Uterus (tissue), 3 donors: ENCODE measurements at regions not wholly inside any gene's neighbourhood (a gene's known extent, or its start where the extent isn't known, plus 50 kb on each side); places are given as distances from the start of the nearest gene placed in this dataset.

Experiments used
- DNase-seq, 2 donors: peaks; one replicate each; pipeline ENCODE4 v3.0.0-alpha.2; 2019 to 2020
- H3K27ac ChIP-seq, 2 donors: fragments of 200-600 bp; sonication (generic); 1 replicate in 1 of 2; 2 replicates in 1 of 2; pipeline ENCODE4 v1.5.1; 2016 to 2018
- H3K27me3 ChIP-seq, 2 donors: fragments of 200-600 bp; sonication (generic); one replicate each; pipeline ENCODE4 v1.5.1; 2018 to 2019; ENCODE audit warnings: control low read depth in 1 of 2
- H3K36me3 ChIP-seq, 2 donors: fragments of 200-600 bp; sonication (generic); one replicate each; pipeline ENCODE4 v1.5.1; 2019; ENCODE audit warnings: control low read depth in 1 of 2
- H3K4me1 ChIP-seq, 2 donors: fragments of 200-600 bp; sonication (generic); one replicate each; pipeline ENCODE4 v1.5.1; 2018 to 2019; ENCODE audit warnings: control low read depth in 1 of 2
- H3K4me3 ChIP-seq, 2 donors: fragments of 200-600 bp; sonication (generic); 1 replicate in 1 of 2; 2 replicates in 1 of 2; pipeline ENCODE4 v1.5.1; 2018 to 2019; ENCODE audit warnings: mild to moderate bottlenecking in 1 of 2
- H3K9me3 ChIP-seq, 2 donors: fragments of 200-600 bp; sonication (generic); one replicate each; pipeline ENCODE4 v1.5.1; 2019; ENCODE audit warnings: control low read depth in 1 of 2
- POLR2A ChIP-seq, 2 donors: fragments of 450-650 bp; IDR thresholded peaks; one replicate each; pipeline ENCODE4 v1.6.1; 2016; ENCODE audit warnings: antibody characterized with exemption in 2 of 2, mild to moderate bottlenecking in 1 of 2, moderate library complexity in 1 of 2
- intact Hi-C: fragments of 100-400 bp; cut with DNase I; formaldehyde crosslinking; loops from one replicate; pipeline ENCODE4 v1.15.1; 2023; ENCODE audit warnings: low total_unique reads
- TF ChIP-seq, protein P1 (sequence below), 4 experiments: fragments of 200-600 bp in 2 of 4; fragments of 450-650 bp in 2 of 4; sonication (generic) in 2 of 4; IDR thresholded peaks; one replicate each; pipeline ENCODE4 v1.5.1; 2016 to 2019; ENCODE audit warnings: antibody characterized with exemption in 4 of 4, mild to moderate bottlenecking in 2 of 4, moderate library complexity in 1 of 4
- donor health status: DM: yes; HTN: yes; CAD: no.

DNA sequence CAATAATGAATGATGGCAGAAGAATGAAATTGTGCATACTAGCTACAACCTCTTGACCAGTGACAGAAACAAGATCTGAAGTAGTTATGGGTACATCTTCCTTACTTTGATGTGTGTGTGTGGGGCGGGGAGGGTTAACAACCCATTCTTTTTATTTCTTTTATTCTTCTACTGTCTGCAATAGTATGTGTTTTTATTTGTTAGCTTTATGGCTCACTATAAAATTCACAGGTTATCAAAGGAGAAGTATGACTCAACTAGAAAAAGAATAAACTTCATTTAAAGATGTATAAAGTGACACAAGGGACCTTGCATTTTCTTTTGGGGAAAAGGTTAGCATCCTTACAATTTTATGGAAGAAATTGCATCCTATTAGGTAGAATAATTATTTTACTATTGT lies 430.5 kb downstream of the DAD1 start:
- intact Hi-C loops: no loop called here
- H3K4me3 ChIP-seq: no peak overlapping the region
- H3K27ac ChIP-seq: no peak overlapping the region
- H3K27me3 ChIP-seq: no peaks in the 10 kb centered on the region
- H3K36me3 ChIP-seq: no peaks in the 10 kb centered on the region
- no peaks in the 10 kb centered on the region for H3K4me1 ChIP-seq
- TF ChIP-seq, protein P1, sequence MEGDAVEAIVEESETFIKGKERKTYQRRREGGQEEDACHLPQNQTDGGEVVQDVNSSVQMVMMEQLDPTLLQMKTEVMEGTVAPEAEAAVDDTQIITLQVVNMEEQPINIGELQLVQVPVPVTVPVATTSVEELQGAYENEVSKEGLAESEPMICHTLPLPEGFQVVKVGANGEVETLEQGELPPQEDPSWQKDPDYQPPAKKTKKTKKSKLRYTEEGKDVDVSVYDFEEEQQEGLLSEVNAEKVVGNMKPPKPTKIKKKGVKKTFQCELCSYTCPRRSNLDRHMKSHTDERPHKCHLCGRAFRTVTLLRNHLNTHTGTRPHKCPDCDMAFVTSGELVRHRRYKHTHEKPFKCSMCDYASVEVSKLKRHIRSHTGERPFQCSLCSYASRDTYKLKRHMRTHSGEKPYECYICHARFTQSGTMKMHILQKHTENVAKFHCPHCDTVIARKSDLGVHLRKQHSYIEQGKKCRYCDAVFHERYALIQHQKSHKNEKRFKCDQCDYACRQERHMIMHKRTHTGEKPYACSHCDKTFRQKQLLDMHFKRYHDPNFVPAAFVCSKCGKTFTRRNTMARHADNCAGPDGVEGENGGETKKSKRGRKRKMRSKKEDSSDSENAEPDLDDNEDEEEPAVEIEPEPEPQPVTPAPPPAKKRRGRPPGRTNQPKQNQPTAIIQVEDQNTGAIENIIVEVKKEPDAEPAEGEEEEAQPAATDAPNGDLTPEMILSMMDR (IDR thresholded peaks at IDR 0.05): no peak
- no peak for TF ChIP-seq POLR2A (IDR thresholded peaks at IDR 0.05)
- DNase-seq: no peak
- H3K9me3 ChIP-seq: no peaks in the 10 kb centered on the region

DNA sequence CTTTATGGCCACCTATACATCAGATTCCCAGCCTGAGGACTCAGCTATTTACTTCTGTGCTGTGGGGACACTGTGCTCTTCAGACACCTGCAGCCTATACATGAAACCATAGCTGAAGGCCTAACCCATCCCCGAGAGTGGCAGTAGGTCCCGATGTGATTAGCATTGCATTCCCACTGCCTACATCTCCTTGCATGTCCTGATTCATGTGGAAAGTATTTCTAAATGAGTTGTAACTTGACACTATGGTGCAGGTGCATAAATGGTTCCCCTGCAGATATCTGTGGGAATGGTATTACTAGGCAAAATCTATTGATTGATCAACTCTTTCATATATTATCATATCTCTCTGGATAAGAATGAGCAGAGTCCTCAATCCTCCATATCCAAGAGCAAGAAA lies 433.5 kb downstream of the DAD1 start:
- no peaks in the 10 kb centered on the region for H3K9me3 ChIP-seq
- H3K27me3 ChIP-seq: no peaks in the 10 kb centered on the region
- H3K4me1 ChIP-seq: no peaks in the 10 kb centered on the region
- intact Hi-C loops: no loop called here
- DNase-seq: no peak
- no peaks in the 10 kb centered on the region for H3K36me3 ChIP-seq
- TF ChIP-seq, protein P1 (IDR thresholded peaks at IDR 0.05): no peak
- TF ChIP-seq POLR2A (IDR thresholded peaks at IDR 0.05): no peak
- H3K27ac ChIP-seq: no peak overlapping the region
- H3K4me3 ChIP-seq: no peak overlapping the region

- Histone ChIP-seq H3K4me3 (no peak overlapping the region), H3K4me1 (no peaks in the 10 kb centered on the region), H3K27me3 (no peaks in the 10 kb centered on the region), H3K36me3 (no peaks in the 10 kb centered on the region), H3K27ac (no peak overlapping the region), H3K9me3 (no peaks in the 10 kb centered on the region)
- DNase-seq: no peak
- TF ChIP-seq, protein P1 (IDR thresholded peaks at IDR 0.05): no peak
- intact Hi-C loops: no loop called here
Observed at GRCh38 chr14:22152903-22153302, 436.1 kb downstream of the DAD1 start.

DNA sequence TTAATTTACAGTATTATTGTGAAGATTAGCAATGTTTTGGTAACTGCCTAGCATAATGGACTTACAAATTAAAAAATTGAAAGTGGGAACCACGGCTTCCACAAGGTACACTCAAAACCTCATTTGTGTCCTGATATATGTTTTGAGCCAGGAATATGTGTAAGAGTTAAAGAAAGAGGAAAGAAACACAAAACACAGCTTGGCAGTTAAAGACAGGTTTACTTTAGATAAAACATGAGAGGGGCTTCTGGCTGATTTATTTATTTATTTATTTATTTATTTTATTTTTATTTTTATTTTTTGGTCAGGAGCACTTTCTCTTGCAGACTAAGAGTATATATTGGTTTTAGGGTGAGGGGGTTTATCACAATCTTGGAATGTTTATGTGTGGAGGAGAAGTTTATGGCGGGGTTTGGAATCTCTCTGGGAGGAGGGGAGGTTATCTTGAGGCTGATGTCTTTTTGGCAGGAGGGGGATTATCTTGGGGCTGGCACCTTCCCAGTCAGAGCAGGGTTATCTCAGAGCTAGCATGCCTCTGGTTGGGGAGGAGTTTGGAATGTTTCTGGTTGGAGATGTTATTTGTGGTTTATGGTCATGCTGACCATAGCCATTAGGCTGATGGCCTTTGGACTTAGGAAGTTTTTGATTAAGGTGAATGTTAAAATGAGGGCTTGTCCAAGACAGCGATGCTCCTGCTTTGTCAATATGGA lies 436.7 kb downstream of the DAD1 start:
- Histone ChIP-seq H3K4me3 (no peak overlapping the region), H3K9me3 (no peaks in the 10 kb centered on the region), H3K27ac (no peak overlapping the region), H3K27me3 (no peaks in the 10 kb centered on the region), H3K4me1 (no peaks in the 10 kb centered on the region), H3K36me3 (no peaks in the 10 kb centered on the region)
- TF ChIP-seq, protein P1 (IDR thresholded peaks at IDR 0.05): no peak
- no peak for TF ChIP-seq POLR2A (IDR thresholded peaks at IDR 0.05)
- no peak for DNase-seq
- intact Hi-C loops: no loop called here

- no peak for TF ChIP-seq POLR2A (IDR thresholded peaks at IDR 0.05)
- TF ChIP-seq, protein P1 (IDR thresholded peaks at IDR 0.05): no peak
- intact Hi-C loops: no loop called here
- H3K36me3 ChIP-seq: no peaks in the 10 kb centered on the region
- no peaks in the 10 kb centered on the region for H3K4me1 ChIP-seq
- H3K27me3 ChIP-seq: no peaks in the 10 kb centered on the region
- no peak for DNase-seq
- H3K4me3 ChIP-seq: no peak overlapping the region
- no peaks in the 10 kb centered on the region for H3K9me3 ChIP-seq
- no peak overlapping the region for H3K27ac ChIP-seq
Observed at GRCh38 chr14:22151121-22151520, 437.9 kb downstream of the DAD1 start.
